GM21717 (cell line): ENCODE measurements at regions not wholly inside any gene's neighbourhood (a gene's known extent, or its start where the extent isn't known, plus 50 kb on each side); places are given as distances from the start of the nearest gene placed in this dataset.
"Not testable (repeated sequence)": the region's sequence is repeated elsewhere in the genome, so short reads cannot be mapped to it uniquely, and the experiment has no call there.

ENCODE experiments used
- ATAC-seq: cut with Tn5 transposase; IDR thresholded peaks from one replicate; pipeline ENCODE4 v1.9.1; 2021; ENCODE audit warnings: mild to moderate bottlenecking, moderate library complexity; ENCODE audit not compliant: unreplicated experiment

DNA sequence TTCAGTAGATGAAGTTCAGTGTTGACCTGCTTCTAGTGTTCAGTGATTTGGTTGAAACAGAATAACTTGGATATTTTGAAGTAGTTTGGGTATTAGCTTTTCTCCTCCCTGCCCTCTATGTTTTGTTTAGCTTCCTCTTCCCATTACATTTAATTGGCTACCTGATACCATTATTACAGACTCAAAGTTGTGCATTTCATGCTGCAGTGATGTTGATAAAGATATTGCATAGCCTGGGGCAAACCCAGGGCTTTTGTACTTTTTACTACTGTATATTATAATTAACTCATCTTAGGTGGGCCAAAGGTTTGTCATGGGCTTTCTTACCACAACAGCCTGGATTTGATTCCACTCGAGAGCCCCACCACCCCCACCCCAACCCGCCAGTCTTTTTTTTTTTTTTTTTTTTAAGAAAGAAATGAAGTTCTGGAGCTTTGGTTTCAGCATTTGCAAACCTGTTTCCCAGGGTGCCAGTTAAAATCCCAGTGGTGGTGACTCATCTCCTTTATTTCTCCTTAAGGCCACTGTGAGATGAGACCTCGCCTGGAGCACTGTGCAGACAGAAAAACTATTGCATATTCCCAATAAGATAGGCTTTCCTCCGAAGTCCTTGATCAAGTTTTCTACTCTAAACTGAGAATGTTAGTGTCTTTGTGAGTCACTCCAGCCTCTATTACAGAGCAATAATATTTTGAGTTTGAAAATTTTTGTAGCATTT lies 393.7 kb upstream of the FANCL start:
- no peak for ATAC-seq

DNA sequence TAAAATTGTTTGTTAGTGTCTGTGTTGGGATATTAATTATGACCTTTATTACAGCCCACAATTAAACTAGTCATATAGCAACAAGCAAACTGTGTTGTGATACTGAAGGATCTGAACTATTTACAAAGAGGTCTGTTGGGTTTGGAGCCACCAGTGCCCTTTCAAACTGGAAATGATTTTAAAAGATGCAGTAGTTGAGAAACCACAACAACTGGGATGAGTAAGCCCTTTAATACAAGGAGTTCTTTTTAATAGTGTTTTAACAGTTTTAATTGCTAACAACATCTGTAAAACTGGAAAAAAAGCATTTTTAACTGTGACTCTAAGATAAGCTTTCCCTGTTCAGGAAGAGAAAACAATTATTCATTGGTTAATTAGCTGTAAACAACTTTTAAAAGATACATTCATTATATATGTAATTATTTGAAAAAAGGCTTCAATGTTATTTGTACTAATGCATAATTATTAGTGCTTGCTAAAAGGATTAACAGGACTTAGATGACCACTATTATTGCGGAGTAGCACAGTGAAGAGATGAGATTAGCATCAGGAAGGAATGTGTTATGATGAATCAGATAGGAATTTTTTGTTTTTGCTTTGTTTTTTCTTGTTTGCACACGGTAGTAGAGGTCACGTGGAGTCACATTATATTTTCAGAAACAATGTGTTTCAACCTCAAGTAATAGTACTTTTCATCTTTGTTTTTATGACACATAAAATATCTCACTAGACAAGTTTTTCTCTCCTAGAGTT lies 392.7 kb upstream of the FANCL start:
- no peak for ATAC-seq

DNA sequence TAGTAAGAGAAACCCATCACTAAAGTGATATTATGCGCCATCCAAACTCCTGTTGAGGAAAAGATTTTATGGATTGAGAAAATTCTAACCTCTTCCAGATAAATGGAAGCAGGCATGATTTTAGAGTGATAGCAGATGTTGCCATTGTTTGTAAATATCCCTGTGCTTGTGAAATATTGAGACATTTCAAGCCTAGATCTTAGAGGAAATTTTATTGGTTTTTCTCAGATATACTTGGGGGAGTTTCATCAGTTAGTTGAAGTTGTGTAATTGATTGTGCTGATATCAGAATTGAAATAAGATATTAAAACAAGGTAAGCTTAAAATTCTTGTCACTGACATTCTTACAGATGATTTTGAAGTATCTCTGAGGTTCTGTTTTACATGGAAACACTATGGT lies 390.9 kb upstream of the FANCL start:
- ATAC-seq, result no peak

DNA sequence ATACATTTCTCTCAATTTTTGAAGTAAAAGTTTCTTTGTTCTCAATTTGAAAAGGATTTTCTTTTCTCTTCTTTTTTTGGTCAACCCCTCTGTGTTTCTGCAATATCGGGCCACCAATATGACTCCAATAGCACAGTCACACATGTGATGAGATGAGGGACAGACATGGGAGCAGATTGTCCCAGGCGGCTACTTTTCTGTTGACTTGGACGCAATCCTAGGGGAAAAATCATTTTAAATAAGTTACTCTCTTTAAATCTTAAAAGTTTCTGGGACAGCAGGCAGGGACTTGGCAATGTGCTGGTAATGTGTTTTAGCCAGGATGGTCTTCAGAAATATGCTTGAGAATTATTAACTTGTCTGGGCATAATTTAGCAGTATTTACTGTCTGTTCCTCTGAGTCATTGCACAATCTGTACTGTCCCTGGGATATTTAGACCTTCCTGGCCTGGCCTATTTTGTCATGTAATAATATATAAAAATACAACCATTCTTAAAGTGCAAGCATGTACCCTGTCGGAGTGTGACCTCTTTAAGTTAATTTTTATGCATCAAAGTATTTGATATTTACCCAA lies 388.5 kb upstream of the FANCL start:
- ATAC-seq, result no peak

DNA sequence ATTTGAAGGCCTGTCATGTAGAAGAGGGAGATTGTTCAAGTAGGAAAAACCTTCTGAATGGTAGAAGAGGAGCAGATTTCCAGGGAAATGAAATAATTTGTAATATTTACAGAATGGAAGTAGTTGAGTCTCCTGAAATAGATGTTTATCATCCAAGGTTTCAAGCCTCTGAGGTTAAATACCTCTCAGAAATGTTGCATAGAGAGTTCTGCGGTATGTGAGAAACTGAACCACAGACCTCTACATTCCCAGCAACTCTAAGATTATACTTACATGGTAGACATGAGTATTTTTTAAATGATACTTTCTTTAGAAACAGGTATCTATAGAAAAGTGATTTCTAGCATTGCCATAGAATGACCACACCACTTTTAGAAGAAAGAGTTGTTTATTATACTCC lies 379.8 kb upstream of the FANCL start:
- no peak for ATAC-seq

DNA sequence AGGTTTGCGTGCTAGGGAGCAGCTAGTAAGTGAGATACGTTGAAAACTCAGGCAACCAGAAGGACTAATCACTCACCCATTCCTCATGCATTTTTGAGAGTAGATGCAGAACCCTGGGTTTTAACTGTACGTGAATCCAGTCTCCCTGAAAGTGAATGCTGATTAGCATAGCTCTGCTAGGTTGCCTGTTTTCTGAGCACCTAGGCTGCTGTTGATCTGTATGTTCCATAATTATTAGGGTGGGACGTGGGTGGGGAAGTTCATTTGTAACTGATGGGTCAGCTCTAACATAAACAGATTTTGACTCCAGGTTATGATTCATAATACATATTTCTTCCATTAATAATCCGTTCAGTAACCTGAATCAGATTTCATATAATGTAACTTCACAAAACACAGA lies 379.0 kb upstream of the FANCL start:
- no peak for ATAC-seq

DNA sequence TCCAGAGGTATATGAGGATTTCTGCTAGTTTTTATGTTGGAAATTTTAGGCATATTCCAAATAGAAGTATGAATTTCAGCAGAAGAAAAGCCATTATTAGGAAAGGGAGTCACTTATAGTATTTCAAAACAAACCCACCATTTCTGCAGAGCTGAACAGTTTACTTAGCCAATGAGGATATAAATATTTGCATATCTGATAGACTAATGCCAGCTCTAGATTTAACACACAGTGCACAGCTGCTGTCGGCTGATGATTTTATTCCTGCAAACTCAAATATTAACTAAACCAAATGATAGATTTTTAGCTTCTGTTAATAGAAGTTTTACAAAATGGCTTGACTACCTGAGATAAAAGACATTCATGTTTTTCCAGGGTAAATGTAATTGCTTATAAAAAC lies 375.8 kb upstream of the FANCL start:
- no peak for ATAC-seq

DNA sequence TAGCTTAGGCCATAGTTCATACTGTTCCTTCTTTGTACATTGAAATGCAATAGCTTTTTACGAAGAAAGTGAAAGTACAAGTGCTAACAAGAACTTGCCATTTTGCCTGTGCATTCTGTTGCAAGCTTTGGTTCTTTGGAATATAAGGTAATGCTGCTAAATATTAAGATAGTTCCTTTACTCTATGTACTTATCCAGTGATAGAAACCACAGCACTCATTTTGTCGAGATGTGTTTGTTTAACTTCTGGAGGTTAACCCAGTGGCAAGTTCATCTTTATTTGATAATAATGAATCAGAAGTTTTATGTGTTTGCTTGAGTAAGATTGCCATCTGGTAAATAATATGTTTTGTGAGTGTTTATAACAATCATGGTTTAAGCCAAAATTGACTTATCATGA lies 373.1 kb upstream of the FANCL start:
- no peak for ATAC-seq

DNA sequence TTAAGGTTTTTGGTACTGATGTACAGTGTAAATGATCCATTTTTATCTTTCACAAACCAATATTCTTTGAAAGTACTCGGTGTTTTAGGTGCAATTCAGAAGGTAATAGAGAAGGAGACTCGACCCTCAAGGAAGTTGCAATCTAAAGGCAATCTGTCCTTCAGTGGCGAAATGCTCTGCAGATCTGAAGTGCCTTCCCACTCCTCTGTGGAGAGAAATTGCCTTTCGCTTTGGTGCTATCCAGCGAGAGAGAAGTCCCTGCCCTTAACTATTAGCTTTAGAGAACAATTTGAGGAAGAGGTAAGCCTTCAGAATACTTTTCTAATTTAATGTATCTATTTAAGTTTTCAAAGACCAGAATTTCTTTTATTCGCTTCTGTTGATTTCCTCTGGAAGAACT lies 371.8 kb upstream of the FANCL start:
- no peak for ATAC-seq

DNA sequence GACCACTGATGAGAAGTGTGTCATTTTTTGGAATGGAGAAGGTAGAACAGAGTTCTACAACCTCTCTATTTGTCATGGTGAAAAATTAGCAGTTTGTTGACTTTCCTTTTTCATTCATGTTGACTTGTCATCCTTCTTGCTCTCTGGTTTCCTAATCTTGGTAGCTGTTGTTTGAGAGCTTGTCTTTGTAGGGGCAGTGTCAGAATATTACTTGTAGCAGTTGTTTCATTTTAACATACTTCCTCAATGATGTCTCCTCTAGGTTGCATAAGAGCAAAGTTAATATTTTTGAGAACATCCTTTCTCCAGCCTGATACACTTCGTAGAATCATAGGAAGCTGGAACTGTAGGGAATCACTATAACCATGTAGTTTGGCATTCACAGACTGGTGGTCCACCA lies 368.2 kb upstream of the FANCL start:
- no peak for ATAC-seq

DNA sequence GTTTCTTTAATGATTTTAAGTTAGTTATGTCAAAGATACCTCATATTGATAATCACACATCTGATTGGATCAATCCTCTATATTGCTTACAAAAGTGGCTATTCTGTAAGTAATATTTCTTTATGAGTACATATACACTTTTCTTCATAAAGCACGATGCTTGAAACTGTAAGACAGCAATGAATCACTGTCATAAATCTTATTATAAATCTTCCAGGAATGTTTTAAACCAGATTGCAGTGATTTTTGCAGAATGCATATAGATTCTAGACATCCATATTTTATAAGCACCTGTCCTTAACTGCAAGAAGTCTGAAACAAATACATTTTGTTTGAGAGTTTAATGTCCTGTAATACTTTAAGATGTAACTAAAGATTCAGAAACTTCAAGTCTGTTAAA lies 367.0 kb upstream of the FANCL start:
- ATAC-seq, result no peak

DNA sequence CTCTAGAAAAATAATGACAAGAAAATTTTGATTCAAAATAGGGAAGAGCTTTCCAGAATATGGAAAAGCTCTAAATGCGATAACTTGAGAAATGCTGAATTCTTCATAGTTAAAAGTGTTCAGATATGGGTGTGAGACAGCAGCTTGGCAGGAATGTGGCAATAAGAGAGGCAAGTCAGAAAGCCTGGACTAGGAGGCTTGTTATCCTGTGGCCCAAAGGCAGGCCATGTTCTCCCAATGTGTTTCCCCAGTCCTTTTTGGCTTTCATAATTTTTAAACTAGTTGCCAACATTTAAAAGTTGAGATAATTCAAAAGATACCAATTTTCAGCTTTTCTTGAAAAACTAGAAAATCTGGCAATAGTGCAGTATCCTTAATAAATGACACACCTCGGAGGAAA lies 366.3 kb upstream of the FANCL start:
- ATAC-seq, result no peak

DNA sequence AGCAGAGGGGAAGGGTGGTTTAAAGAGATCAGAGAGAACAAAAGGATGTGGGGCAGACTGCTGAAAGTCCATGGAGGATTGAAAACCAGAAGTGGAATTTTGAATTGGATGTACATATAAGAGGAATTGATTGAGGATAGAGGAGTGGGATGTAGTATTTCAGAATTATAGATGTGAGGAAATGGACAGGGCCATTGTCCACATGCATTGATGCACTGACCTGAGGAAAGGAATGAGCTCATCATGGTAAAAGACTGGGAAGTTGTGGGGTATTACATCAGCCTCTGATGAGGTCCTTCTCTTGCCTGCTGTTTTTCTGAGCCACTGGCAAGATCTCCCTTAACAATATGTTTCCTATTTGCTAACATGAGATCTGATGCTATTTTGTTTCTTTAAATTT lies 365.7 kb upstream of the FANCL start:
- ATAC-seq, result no peak

DNA sequence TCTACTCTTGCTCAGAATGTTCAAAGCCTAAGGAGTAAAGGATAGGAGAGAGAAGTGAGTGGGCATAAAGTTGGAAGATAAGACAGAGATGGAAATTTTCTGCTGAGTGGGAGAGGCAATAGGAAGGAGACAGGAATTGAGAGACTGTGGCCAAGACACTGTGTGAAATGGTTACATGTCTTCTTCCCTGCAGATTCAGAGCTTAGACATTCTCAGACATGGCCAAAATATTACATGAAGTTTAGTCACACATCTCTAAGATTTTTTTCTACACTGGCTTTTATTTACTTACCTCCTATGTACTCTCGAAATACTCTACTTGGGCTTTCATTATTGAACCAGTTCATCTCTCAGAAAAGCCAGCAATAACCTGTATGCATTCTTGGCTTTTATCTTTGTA lies 363.0 kb upstream of the FANCL start:
- ATAC-seq, result no peak

DNA sequence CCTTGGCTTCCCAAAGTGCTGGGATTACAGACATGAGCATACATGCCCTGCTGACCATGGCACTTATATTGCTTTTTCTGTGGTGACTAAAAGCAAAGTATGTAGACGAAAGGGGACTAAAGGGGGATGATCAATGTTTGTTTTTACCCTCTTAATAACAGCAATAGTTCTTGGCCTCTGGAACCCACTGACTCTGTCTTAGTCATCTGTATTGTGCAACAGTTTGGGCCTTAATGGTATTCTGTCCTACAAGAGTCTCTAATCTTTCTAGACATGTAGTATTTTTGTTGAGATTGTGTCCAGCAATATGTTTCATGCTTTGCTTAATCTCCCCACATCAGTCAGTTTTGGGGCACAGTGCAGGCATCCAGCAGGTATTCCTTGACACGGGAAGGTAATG lies 359.9 kb upstream of the FANCL start:
- no peak for ATAC-seq

DNA sequence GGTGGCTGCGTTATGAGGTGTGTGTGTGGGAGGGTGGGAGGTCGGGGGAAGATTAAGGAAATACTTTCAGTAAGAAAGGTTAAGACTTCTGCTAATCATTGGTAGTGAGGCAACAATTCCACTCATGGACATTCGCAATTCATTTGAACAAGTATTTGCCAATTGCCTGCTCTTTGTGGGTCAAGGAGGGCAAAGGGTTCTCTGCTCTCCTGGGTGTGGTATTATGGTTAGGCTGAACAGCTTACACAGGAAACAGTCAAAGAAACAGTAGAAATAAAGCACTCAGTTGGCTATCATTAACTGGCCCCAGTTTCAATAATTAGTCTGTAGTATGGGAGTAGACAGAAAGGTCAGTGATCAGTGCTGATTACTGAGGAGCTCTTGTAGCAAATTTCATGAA lies 357.0 kb upstream of the FANCL start:
- ATAC-seq, result no peak

DNA sequence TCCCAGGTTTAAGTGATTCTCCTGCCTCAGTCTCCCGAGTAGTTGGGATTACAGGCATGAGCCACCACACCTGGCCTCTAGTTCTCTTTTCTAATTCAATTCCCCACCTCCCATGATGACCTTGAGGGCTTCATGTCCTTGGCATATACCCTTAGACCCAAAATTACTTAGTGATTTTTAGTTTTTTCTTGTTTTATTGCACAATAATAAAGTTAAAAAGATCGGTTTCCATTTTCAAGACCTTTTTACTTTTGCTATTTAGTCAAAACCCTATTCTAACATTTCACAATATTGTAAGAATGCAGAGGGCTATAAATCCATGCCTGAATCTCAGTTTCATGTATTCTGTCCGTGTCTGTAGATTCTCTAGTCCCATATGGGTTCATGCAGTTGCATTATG lies 354.6 kb upstream of the FANCL start:
- ATAC-seq, result no peak

DNA sequence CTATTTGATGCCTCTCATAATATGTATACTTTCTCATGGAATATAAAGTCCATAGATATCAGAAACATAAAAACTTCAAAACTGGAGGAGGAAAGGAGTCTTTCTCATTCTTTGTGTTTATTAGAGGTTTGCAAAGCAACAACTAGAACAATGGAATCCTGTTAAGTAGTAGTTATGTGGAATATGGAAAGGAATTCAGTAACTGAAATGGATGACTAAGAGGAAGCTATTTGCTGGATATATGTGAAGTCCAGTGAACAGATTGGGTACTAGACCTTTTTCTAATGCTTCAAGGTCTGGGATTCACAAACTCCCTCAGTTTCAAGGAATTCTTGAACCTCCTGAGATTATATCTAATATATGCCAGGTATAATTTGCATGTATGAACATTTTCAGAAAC lies 353.6 kb upstream of the FANCL start:
- no peak for ATAC-seq

DNA sequence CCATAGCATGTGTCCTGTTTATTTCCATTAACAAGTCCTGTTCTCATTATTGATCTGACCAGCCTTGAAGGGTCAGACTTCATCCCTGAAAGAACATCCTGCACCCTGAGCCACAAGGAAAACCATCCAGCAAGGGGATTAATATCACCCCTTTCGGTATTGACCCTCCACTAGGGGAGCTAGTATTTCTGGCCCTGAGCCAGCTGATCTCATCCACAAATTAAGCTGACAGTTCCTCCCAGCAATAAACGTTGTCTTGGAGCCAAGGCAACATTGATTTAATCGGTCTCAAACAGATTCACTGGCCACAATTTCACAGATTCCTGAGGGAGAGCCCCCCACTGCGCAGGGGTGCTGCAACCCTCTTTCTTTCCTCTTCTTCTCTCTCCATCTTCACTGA lies 353.1 kb upstream of the FANCL start:
- ATAC-seq, result no peak

DNA sequence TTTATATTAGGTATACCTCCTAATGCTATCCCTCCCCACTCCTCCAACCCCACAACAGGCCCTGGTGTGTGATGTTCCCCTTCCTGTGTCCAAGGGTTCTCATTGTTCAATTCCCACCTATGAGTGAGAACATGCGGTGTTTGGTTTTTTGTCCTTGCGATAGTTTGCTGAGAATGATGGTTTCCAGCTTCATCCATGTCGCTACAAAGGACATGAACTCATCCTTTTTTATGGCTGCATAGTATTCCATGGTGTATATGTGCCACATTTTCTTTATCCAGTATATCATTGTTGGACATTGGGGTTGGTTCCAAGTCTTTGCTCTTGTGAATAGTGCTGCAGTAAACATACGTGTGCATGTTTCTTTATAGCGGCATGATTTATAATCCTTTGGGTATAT lies 345.1 kb upstream of the FANCL start:
- ATAC-seq, result not testable (repeated sequence)

DNA sequence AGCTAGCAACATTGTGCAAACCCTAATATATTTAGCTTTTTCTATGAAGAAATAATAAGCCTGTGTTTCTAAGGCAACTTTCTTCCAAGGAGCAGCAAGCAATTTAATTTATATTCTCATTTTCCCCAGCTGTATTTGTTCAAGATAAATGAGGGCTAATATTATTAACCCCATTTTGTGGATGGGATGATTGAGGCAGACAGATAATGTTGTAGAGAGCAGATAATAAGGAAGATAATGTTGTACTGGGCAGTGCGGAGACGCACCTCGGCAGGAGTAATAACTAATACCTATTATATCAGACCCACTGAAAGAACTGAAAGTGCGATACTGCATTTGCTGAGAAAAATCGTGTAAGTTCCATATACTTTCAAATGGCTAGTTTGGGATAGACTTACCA lies 344.1 kb upstream of the FANCL start:
- ATAC-seq, result no peak

DNA sequence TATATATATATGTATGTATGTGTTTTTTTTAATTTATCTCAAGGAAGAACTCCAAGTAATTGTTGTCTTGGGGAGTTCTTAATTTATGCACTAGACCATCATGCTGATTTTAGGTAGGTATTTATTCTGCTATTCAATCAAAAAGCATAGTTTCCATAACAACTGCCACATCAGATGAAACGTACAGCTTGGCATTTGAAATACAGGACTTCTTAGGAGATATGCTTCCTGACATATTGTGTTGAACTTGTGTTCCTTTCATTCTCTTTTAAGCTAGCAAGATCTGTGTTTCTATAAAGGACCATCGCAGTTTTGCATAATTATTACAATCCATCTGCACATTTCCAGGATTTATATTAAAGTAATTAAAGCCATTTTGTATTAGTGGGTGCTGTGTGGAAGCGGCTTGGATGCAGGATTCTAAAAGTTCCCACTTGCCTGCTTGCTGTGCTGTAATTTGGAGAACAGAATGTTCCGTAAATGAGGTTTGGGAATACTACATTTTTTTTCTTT lies 343.5 kb upstream of the FANCL start:
- no peak for ATAC-seq
